PC-3 (cell line): ENCODE measurements at regions not wholly inside any gene's neighbourhood (a gene's known extent, or its start where the extent isn't known, plus 50 kb on each side); places are given as distances from the start of the nearest gene placed in this dataset.

ENCODE experiments used
- ATAC-seq: fragments of 200-7000 bp; cut with Tn5 transposase; 2 replicates; pipeline ENCODE4 v1.9.1; 2020; ENCODE audit warnings: mild to moderate bottlenecking, moderate library complexity
- BruUV-seq: library from RNA; stranded (reverse); fragments of 400-500 nt; replicated peaks from 2 replicates; lab custom pipeline; 2021; lab: Mats Ljungman, UMichigan
- CTCF ChIA-PET: fragments of 300-600 bp; sonication (Branson Sonifier 250); formaldehyde crosslinking; loops from one replicate; lab custom pipeline; 2022; ENCODE audit warnings: antibody characterized with exemption; lab: Charles Lee
- POLR2A ChIA-PET: fragments of 300-600 bp; sonication (Branson Sonifier 250); formaldehyde crosslinking; loops from one replicate; lab custom pipeline; 2022; ENCODE audit warnings: antibody characterized with exemption; ENCODE audit not compliant: unreplicated experiment; lab: Charles Lee
- DNase-seq: peaks from one replicate; pipeline ENCODE4 v3.0.0-alpha.2; 2015
- H2AFZ ChIP-seq: fragments of 300-600 bp; sonication (generic); 2 replicates; pipeline ENCODE4 v1.6.0; 2016; ENCODE audit warnings: antibody characterized with exemption, low read length
- H3F3A ChIP-seq: fragments of 300-600 bp; sonication (generic); one replicate; pipeline ENCODE4 v1.6.0; 2017; ENCODE audit warnings: antibody characterized with exemption, low read length, control low read depth, mild to moderate bottlenecking; ENCODE audit not compliant: unreplicated experiment
- H3K27ac ChIP-seq: fragments of 300-600 bp; sonication (generic); 2 replicates; pipeline ENCODE4 v1.5.1; 2016; ENCODE audit warnings: mild to moderate bottlenecking, low read length
- H3K27me3 ChIP-seq: fragments of 300-600 bp; sonication (generic); 2 replicates; pipeline ENCODE4 v1.6.1; 2016; ENCODE audit warnings: low read length, mixed read lengths
- H3K36me3 ChIP-seq: fragments of 300-600 bp; sonication (generic); 2 replicates; pipeline ENCODE4 v1.6.1; 2016; ENCODE audit warnings: low read depth, mixed run types, low read length, mixed read lengths
- H3K4me1 ChIP-seq: fragments of 300-600 bp; sonication (generic); 2 replicates; pipeline ENCODE4 v1.5.1; 2016; ENCODE audit warnings: low read length; ENCODE audit not compliant: insufficient read depth
- H3K4me2 ChIP-seq: fragments of 300-600 bp; sonication (generic); 2 replicates; pipeline ENCODE4 v1.6.0; 2016; ENCODE audit warnings: low read length
- H3K4me3 ChIP-seq: fragments of 300-600 bp; sonication (generic); 2 replicates; pipeline ENCODE4 v1.5.1; 2016; ENCODE audit warnings: mild to moderate bottlenecking, low read length, mixed read lengths
- H3K79me2 ChIP-seq: fragments of 300-600 bp; sonication (generic); 2 replicates; pipeline ENCODE4 v1.6.1; 2017; ENCODE audit warnings: low read length, mixed read lengths
- H3K9ac ChIP-seq: fragments of 300-600 bp; sonication (generic); 2 replicates; pipeline ENCODE4 v1.6.0; 2016; ENCODE audit warnings: mild to moderate bottlenecking, low read length
- H3K9me2 ChIP-seq: fragments of 300-600 bp; sonication (generic); replicated peaks from 2 replicates; pipeline ENCODE4 v1.6.1; 2016; ENCODE audit warnings: mixed run types, low read length, mixed read lengths
- H3K9me3 ChIP-seq: fragments of 300-600 bp; sonication (generic); 2 replicates; pipeline ENCODE4 v1.6.1; 2016; ENCODE audit warnings: low read length, mixed read lengths
- H4K20me1 ChIP-seq: fragments of 300-600 bp; sonication (generic); 2 replicates; pipeline ENCODE4 v1.6.1; 2016; ENCODE audit warnings: low read length, mixed read lengths
- CTCF ChIP-seq: fragments of 300-600 bp; sonication (generic); conservative IDR thresholded peaks from 2 replicates; pipeline ENCODE4 v1.5.1; 2017; ENCODE audit warnings: antibody characterized with exemption, low read depth, mild to moderate bottlenecking, low read length
- EZH2 ChIP-seq: fragments of 300-600 bp; sonication (generic); IDR thresholded peaks from one replicate; pipeline ENCODE4 v1.6.1; 2017; ENCODE audit warnings: antibody characterized with exemption, mild to moderate bottlenecking, low read length; ENCODE audit not compliant: unreplicated experiment
- EZH2phosphoT487 ChIP-seq: fragments of 300-600 bp; sonication (generic); IDR thresholded peaks from 2 replicates; pipeline ENCODE4 v1.6.1; 2018; ENCODE audit warnings: mild to moderate bottlenecking, antibody characterized with exemption, low read length, borderline replicate concordance
- intact Hi-C: fragments of 100-400 bp; cut with micrococcal nuclease; formaldehyde crosslinking; loops from 2 replicates; pipeline ENCODE4 v1.9.0; 2023

DNA sequence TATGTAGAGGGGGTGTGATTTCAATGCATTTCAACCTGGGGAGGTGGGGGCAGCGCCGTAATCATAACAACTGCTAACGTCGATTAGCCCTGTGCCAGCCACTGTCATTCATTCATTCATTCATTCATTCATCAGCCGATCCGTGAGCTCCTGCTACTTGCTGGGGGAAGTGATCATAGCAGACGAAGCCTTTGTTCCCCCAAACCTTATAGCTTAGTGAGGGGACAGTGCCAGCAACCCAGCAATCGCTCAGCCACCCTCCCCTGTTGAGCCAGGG, 106.5 kb upstream of the GSE1 start:
- intact Hi-C loops = no loop called here
- Histone ChIP-seq H3K9ac (no peak overlapping the region), H3K9me3 (no peaks in the 10 kb centered on the region), H3K27me3 (no peaks in the 10 kb centered on the region), H3F3A (no peaks in the 10 kb centered on the region), H3K27ac (no peak overlapping the region), H3K9me2 (no peaks in the 10 kb centered on the region), H3K4me1 (no peaks in the 10 kb centered on the region), H2AFZ (no peak overlapping the region), H3K36me3 (no peaks in the 10 kb centered on the region), H3K4me2 (no peak overlapping the region), H3K4me3 (no peak overlapping the region), H3K79me2 (no peaks in the 10 kb centered on the region), H4K20me1 (no peaks in the 10 kb centered on the region)
- no peak for DNase-seq
- ChIA-PET POLR2A (no interaction called here), CTCF (no interaction called here)
- BruUV-seq = no TSS peak
- ATAC-seq = no peak
- TF ChIP-seq CTCF (no peak), EZH2phosphoT487 (no peak), EZH2 (no peak)

DNA sequence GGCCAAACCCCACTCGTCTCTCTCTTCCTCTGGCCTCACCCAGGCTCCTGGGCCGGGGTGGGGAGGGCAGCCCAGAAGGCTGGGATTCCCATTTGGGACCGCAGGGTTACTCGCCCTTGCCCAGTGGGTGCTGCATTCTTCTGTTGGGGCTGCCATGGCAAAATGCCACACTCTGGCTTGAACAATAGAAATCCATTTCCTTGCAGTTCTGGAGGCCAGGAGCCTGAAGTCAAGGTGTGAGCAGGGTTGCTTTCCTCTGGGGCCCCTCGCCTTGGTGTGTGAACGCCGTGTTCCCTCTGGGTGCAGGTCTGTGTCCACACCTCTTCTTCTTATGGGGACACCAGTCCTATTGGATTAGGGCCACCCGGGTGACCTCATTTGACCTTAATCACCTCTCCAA, 105.8 kb upstream of the GSE1 start:
- Histone ChIP-seq H3K9ac (no peak overlapping the region), H3F3A (no peaks in the 10 kb centered on the region), H3K79me2 (no peaks in the 10 kb centered on the region), H3K9me2 (no peaks in the 10 kb centered on the region), H4K20me1 (no peaks in the 10 kb centered on the region), H3K4me1 (no peaks in the 10 kb centered on the region), H2AFZ (no peak overlapping the region), H3K27ac (no peak overlapping the region), H3K36me3 (no peaks in the 10 kb centered on the region), H3K4me2 (no peak overlapping the region), H3K4me3 (no peak overlapping the region), H3K27me3 (no peaks in the 10 kb centered on the region), H3K9me3 (no peaks in the 10 kb centered on the region)
- no TSS peak for BruUV-seq
- no peak for DNase-seq
- TF ChIP-seq EZH2phosphoT487 (no peak), CTCF (no peak), EZH2 (no peak)
- POLR2A ChIA-PET = no interaction called here
- CTCF ChIA-PET = no interaction called here
- ATAC-seq = no peak
- intact Hi-C loops = no loop called here

DNA sequence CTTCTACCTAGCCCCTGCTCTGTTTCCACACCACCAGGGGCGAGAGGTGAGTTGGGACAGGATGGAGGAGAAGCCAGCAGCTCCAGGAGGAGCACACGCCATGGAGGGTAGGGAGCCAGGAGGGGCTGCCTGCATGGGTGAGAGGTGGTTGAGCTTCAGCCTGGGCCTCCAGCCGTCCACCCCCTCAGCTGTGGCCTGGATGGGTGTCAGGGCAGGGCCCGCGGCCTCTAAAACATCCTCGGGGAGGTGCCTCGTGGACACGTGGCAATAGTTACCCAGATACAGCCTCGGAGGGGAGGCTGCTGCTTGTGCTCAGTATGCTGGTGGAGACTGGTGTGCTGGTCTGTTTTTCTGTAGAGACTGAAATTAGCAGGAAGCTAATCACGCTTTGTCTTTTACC, 104.7 kb upstream of the GSE1 start:
- no peaks in the 10 kb centered on the region for H3K79me2 ChIP-seq
- no peaks in the 10 kb centered on the region for H3K9me2 ChIP-seq
- H3K4me1 ChIP-seq = no peaks in the 10 kb centered on the region
- no peak overlapping the region for H3K4me2 ChIP-seq
- intact Hi-C loops = no loop called here
- no peaks in the 10 kb centered on the region for H3K9me3 ChIP-seq
- CTCF ChIA-PET = no interaction called here
- no peak overlapping the region for H3K27ac ChIP-seq
- ATAC-seq = no peak
- H4K20me1 ChIP-seq = no peaks in the 10 kb centered on the region
- no peaks in the 10 kb centered on the region for H3K27me3 ChIP-seq
- no peak for TF ChIP-seq EZH2
- TF ChIP-seq CTCF = no peak
- TF ChIP-seq EZH2phosphoT487 = no peak
- H3K36me3 ChIP-seq = no peaks in the 10 kb centered on the region
- POLR2A ChIA-PET = no interaction called here
- H3K4me3 ChIP-seq = no peak overlapping the region
- DNase-seq = no peak
- BruUV-seq = no TSS peak
- no peaks in the 10 kb centered on the region for H3F3A ChIP-seq
- H3K9ac ChIP-seq = no peak overlapping the region
- H2AFZ ChIP-seq = no peak overlapping the region
